ENCODE measurements at regions not wholly inside any gene's neighbourhood (a gene's known extent, or its start where the extent isn't known, plus 50 kb on each side); places are given as distances from the start of the nearest gene placed in this dataset.

- no peak for TF ChIP-seq CTCF (IDR thresholded peaks at IDR 0.05)
- TF ChIP-seq FOXJ3 (CRISPR knock-in tag; IDR thresholded peaks at IDR 0.05; ENCODE audit: borderline replicate concordance), result no peak
- TF ChIP-seq NR1H2 (CRISPR knock-in tag; IDR thresholded peaks at IDR 0.05), result no peak
These were observed 879.7 kb downstream of the RPA4 start for GRCh38 chrX:97763391-97763790.
